ENCODE measurements at regions not wholly inside any gene's neighbourhood (a gene's known extent, or its start where the extent isn't known, plus 50 kb on each side); places are given as distances from the start of the nearest gene placed in this dataset.

- H3K36me3 ChIP-seq (ENCODE audit: control insufficient read depth, insufficient read depth, low read length), result no peaks in the 10 kb centered on the region
- DNase-seq (ENCODE audit: low read depth), result no peak
- TF ChIP-seq CTCF (IDR thresholded peaks at IDR 0.05; ENCODE audit: insufficient read depth, low read depth, low read length), result no peak
- CTCF ChIA-PET, result no interaction called here
- no peaks in the 10 kb centered on the region for H3K27me3 ChIP-seq (ENCODE audit: control insufficient read depth, insufficient read depth, low read length)
- POLR2A ChIA-PET, result no interaction called here
- no peak overlapping the region for H3K4me3 ChIP-seq (ENCODE audit: low read depth, low read length)
Measured at GRCh38 chr4:36432586-36432985, 151.2 kb downstream of the DTHD1 start.

- no peaks in the 10 kb centered on the region for H3K36me3 ChIP-seq (ENCODE audit: control insufficient read depth, insufficient read depth, low read length)
- no peak for DNase-seq (ENCODE audit: low read depth)
- no peak overlapping the region for H3K4me3 ChIP-seq (ENCODE audit: low read depth, low read length)
- POLR2A ChIA-PET, result no interaction called here
- H3K27me3 ChIP-seq (ENCODE audit: control insufficient read depth, insufficient read depth, low read length), result no peaks in the 10 kb centered on the region
- no peak for TF ChIP-seq CTCF (IDR thresholded peaks at IDR 0.05; ENCODE audit: insufficient read depth, low read depth, low read length)
- CTCF ChIA-PET, result no interaction called here
Measured at GRCh38 chr4:36439556-36439955, 158.1 kb downstream of the DTHD1 start.

- no peak for DNase-seq (ENCODE audit: low read depth)
- ChIA-PET POLR2A (no interaction called here), CTCF (no interaction called here)
- H3K4me3 ChIP-seq (ENCODE audit: low read depth, low read length), result no peak overlapping the region
- no peak for TF ChIP-seq CTCF (IDR thresholded peaks at IDR 0.05; ENCODE audit: insufficient read depth, low read depth, low read length)
- no peaks in the 10 kb centered on the region for H3K36me3 ChIP-seq (ENCODE audit: control insufficient read depth, insufficient read depth, low read length)
- H3K27me3 ChIP-seq (ENCODE audit: control insufficient read depth, insufficient read depth, low read length), result no peaks in the 10 kb centered on the region
Measured at GRCh38 chr4:36445480-36445879, 164.1 kb downstream of the DTHD1 start.

GRCh38 chr4:36446275-36446674 lies 164.9 kb downstream of the DTHD1 start:
- ChIA-PET POLR2A (no interaction called here), CTCF (no interaction called here)
- TF ChIP-seq CTCF (IDR thresholded peaks at IDR 0.05; ENCODE audit: insufficient read depth, low read depth, low read length), result no peak
- no peak overlapping the region for H3K4me3 ChIP-seq (ENCODE audit: low read depth, low read length)
- no peaks in the 10 kb centered on the region for H3K27me3 ChIP-seq (ENCODE audit: control insufficient read depth, insufficient read depth, low read length)
- DNase-seq (ENCODE audit: low read depth), result no peak
- no peaks in the 10 kb centered on the region for H3K36me3 ChIP-seq (ENCODE audit: control insufficient read depth, insufficient read depth, low read length)

- H3K27me3 ChIP-seq (ENCODE audit: control insufficient read depth, insufficient read depth, low read length), result no peaks in the 10 kb centered on the region
- no peak for DNase-seq (ENCODE audit: low read depth)
- H3K36me3 ChIP-seq (ENCODE audit: control insufficient read depth, insufficient read depth, low read length), result no peaks in the 10 kb centered on the region
- CTCF ChIA-PET, result no interaction called here
- no peak for TF ChIP-seq CTCF (IDR thresholded peaks at IDR 0.05; ENCODE audit: insufficient read depth, low read depth, low read length)
- POLR2A ChIA-PET, result no interaction called here
- H3K4me3 ChIP-seq (ENCODE audit: low read depth, low read length), result no peak overlapping the region
Measured at GRCh38 chr4:36461344-36461743, 179.9 kb downstream of the DTHD1 start.

Measured in BJ (cell line).